HG03025 (cell line): ENCODE measurements at regions not wholly inside any gene's neighbourhood (a gene's known extent, or its start where the extent isn't known, plus 50 kb on each side); places are given as distances from the start of the nearest gene placed in this dataset.

ENCODE experiments used
- ATAC-seq: cut with Tn5 transposase; IDR thresholded peaks from one replicate; pipeline ENCODE4 v1.9.1; 2021; ENCODE audit warnings: mild to moderate bottlenecking, moderate library complexity; ENCODE audit not compliant: unreplicated experiment, low FRiP score

DNA sequence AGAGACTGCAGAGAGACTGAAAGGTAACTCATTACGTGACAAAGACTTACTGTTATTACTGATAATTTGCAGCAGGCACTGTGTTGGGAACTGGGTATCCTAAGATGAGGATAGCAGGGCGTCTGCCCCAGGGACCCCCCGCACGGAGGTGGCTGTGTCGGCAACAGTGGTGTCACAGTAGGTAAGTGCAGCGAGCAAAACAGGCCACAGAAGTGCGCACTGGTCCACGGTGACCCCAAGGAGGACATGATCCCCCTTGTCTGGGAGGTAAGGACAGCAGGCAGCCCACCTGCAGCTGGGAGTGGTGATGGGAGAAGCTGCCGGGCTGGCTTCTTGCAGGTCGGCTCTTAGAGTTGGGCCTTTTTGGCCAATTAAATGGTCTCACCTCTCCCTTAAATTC lies 82.9 kb downstream of the FAM43A start:
- ATAC-seq = no peak

DNA sequence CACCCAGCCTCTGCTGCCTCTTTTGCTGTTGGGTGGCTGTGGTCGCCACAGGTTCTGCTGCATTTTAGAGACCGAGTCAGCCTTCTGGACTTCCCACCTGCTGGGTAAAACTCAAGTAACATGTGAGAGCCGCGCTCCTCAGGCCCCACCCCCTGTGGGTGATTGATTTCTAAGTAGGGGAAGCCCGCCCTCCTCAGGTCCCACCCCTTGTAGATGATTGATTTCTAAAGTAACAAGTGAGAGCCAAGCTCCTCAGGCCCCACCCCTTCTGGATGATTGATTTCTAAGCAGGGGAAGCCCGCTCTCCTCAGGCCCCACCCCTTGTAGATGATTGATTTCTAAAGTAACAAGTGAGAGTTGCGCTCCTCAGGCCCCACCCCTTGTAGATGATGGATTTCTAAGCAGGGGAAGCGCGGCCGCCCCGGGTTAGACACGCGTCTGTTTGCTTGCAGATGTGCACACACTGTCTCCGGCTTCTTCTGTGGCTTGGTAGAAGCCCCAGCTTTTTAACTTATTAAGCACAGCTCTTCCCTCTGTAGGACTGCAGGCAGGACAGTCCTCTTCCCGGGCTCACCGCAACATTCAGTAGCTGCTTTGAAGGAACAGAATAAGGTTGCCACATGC lies 83.4 kb downstream of the FAM43A start:
- peak; percentile 92 for ATAC-seq

DNA sequence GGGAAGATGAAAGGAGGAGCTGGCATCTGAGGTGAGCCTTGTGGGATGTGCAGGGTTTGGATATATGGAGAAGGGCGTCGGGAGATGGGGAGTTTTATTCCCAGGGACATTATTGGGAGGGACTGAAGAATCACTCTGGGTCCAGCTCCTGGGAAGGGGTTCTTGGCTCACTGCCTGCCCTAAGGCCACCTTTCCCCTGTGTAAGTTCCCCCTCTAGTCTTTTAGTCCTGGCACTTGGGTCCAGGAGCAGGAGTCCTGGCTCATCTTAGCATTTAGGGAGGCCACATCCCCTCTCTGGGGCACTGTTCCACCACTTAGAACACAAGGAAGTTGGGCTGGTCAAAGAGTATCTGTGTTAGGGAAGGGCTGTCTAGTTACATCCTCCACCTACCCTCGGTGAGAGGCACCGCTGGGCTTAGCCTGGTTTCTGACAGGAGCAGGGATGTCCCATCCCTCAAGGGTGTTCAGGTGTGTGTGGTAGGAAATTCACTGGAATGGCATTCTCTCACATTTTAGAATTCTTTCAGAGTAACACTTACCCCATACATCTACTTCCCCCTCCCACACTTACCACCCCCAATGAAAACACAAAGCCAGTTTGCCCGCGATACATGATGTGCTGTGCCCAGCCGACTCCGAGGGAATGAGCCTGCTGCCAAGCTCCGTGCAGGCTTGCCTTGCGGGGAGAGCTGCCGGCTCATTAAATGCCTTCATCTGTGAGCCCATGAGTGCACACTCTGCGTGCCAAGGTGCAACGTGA lies 86.7 kb downstream of the FAM43A start:
- ATAC-seq = no peak

DNA sequence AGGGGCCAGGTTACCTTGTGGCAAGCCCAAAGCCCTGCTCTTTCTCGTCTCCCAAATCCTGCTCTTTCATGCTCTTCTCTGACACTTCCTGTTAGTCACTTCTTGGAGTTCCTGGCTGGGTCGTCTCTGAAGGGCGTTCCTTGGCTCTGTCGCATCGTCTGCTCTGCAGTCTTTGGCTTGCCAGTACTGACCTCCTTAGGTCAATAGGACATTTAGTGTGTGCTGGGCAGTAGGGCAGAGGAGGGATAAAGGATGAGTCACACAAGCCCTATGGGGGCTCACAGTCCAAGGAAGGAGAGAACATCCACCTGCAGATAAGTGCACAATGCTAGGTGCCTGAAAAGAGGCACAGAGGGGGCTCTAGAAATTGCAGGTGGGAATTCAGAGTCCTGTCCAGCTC lies 87.5 kb downstream of the FAM43A start:
- ATAC-seq = no peak

DNA sequence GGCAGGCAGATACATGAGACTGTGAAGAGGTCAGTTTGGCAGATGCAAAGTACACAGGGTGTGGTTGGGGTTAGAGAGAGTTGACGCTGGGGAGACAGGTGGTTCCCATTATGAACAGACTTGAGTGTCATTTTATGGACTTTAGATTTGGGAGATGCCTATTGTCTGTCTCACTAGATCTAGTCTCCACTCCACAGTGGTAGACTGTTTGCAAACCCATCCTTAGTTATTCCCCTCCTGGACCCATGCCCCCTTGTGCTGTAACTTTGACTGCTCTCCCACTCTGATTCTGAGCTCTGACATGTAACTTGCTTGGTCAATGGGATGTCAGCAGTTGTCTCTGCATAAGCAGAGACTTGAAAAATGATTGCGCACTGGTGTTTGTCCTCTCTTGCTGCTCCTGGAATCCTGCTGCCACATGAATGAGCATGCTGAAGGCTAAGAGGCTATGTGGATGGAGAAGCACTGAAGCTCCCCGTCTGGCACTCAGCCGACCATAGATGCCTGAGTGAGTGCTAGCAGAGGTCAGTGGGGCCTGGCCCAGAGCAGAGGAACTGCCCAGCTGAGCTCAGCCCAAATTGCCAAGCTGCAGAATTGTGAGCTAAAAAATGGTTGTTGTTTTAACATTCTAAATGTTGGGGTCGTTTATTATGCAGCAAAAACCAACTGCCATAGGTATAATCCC lies 88.2 kb downstream of the FAM43A start:
- ATAC-seq = no peak

DNA sequence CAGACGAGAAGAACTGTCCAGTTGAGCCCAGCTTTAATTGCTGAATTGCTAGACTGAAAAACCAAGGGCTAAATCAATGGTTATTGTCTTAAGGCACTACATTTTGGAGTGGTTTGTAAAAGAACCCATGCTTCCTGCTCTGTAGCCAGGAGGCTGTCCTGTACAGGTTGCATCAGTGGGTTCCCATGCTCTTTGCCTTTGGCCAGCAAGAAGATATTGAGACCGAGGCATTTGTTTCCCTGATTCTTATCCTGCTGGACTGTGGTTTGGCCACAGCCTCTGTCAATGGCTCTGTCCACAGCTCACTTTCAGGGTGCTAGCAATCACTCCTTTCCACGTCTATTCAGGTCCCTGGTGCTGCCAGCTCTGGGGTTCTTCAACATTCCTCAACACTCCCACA lies 89.6 kb downstream of the FAM43A start:
- ATAC-seq = no peak

DNA sequence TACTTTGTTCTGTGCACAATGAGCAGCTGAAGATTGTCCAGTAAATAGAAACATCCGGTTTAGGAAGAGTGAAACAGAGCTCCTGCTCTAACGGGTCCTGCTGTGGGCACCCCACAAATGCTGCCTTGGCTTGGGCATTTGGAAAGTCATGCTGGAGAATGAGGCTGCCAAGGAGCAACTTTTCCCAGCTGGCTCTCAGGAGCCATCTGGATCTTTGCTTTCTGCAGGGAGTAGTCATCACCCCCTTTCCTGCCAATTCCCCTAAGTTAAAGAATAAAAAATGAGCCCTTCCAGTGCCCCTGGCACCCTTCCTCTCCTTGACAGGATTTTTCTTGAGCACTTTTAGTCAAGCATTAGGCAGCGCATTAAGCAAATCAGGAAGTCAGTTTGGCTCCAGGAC lies 90.0 kb downstream of the FAM43A start:
- ATAC-seq = no peak

DNA sequence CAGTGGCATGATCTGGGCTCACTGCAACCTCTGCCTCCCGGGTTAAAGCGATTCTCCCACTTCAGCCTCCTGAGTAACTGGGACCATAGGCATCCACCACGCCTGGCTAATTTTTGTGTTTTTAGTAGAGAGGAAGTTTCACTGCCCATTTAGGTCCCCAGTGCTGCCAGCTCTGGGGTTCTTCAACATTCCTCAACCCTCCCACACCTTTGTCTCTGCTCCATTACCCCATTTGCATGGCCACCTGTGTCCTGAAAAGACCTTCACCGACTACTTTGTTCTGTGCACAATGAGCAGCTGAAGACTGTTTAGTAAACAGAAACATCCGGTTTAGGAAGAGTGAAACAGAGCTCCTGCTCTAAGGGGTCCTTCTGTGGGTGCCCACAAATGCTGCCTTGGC lies 92.0 kb downstream of the FAM43A start:
- no peak for ATAC-seq

DNA sequence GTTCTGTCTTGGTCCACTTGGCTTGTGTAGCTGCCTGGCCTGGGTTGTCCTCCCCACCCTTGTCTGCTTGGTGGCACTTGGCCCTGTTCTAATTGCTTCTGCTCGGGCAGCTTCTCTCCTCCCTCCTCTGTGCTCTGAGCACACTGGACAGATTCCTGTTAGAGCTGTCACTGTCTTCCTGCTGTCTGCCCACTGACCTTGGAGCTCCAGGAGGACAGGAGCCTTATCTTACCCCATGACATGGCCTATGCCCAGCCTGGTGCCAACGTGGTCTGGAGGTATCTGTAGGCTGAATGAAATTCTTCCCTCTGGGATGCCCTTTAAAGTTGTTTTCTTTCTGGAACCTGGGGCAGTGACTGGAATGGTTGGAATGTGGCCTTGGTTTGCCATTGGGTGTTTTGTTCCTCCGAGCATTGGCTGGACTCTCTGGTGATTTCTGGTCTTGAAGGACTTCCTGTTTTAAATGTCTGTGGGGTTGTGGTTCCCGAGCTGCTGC lies 94.1 kb downstream of the FAM43A start:
- no peak for ATAC-seq

DNA sequence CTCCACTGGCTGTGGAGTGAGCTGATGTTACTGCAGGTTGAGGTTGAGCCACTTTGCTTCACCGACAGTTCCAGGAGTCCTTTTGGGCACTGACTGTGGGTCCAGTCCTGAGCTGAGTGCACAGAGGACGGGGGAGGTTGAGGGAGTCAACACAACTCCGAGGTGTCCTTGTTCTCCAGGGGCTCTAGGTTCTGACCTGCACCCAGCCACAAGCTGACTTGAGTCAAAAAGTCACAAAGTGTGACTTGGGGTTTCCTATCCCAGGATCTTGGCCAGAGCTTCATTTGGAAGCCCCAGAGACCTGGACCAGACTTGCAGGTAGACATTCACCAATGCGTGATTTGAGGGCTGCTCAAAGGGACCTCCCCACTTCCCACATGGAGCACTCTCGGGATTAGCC lies 95.0 kb downstream of the FAM43A start:
- no peak for ATAC-seq

DNA sequence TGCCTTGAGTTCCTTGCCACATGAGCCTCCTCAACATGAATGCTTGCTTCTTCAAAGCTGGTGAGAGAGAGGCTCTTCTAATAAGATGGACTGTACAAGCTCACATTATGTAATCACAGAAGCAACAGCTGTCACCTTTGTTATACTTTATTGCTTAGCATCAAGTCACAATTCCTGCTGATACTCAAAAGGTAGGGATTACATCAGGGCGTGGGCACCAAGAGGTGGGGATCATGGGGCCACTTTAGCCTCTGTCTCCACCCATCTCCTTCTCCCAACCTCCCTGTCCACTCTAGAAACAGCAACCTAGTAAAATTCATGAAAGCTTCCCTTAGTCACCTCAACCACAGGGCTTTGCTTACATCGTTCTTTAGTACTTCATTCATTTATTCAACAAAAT lies 95.9 kb downstream of the FAM43A start:
- no peak for ATAC-seq

DNA sequence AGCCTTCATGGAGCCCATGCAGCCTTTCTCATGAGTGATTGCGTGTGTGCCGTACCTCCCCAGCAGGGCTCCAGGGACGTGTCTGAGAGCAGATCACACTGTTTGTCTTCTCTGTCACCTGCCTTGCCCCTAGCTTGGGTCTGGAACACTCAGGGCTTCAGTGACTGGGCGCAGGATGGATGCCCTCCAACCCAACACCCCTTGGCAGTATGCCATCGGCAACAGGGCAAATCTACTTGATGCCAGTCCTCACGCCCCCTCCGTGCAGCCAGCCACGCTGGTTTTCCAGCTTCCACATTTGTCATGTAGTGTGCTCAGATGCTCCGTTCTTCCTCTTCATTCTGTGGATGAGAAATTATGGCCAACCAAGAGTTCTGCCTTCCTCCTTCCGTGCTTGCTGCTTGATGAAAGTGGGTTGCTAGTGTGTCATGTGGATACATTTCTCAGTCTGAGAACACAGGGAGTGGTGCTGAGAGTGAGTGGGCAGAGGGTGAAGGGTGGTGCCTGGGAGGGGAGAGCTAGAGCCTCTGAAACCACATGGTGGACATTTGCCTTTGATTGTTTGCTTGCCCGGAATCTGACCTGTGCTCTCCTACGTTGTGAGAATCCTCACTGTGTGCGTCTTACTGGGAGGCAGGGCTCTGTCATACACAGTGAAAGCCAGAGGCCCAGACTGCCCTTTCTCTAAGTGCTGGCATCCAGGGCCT lies 97.2 kb downstream of the FAM43A start:
- no peak for ATAC-seq

DNA sequence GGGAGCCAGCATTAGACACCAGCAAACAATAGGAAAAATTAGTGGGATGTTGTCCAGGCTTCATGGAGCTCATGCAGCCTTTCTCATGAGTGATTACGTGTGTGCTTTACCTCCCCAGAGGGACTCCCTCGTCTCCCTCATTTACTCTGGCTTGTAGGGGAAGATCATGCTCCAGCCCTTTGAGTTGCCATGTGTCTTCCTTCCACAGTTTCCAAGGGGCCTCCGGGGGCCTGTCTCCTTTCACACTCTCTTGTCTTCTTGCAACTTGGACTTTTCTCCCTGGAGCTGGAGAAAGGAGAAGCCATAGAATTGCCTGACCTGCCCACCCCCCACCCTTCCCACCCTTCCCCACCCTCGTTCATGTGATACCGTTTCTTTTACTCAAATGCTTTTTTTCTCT lies 98.7 kb downstream of the FAM43A start:
- ATAC-seq = no peak

DNA sequence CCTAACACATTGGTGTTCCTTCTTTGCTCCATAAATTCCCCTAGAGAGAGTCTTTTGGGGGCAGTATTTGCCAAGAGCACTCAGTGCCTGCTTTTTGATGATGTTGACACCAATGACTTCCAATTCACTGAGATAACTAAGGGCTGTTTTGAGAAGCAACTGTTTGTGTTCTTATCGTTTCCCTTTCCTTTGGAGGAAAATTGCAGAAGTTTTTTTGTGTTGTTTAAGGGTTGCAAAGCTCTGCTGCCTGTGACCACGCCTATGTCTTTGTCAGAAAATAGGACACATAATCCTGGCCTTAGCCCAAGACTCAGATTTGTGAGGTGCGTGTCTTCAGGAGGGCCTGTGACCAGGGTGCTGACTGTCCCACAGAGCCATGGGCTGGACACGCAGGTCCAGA lies 99.6 kb downstream of the FAM43A start:
- no peak for ATAC-seq

DNA sequence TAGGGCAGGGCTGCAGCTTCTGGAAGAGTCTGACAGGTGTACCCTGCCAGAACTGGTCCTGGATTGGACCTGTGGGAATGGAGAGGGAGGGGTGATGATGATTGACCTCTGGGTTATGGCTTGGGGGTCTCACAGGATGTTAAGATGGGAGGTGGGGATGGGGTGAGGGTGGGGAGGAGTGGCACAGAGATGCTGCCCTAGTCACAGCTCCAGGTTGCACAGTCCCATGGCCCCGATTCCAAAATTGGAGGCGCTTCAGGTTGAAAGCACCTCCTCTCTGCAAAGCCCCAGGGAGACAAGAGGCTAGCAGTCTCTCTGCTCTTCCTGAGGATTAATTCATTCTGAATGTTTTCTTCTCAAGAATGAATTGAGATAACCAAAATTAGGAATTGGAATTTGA lies 101.4 kb downstream of the FAM43A start:
- no peak for ATAC-seq

DNA sequence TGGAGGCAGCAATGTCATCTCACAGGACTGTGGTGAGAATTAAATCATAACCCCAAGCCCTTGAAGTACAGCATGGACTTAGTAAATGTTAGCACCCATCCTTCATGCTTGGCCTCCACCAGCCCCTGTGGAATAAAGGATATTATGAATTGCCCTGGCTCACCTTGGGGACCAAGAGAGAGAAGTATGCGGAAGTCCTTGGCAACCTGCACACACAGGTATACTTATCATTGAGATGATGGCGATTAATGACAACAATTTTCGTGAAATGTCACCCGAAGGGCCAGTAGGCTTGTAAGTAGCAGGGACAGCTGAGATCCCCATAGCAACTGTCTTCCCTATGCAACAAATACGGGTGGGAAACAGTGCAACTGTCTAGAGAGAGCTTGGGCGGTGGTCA lies 102.0 kb downstream of the FAM43A start:
- ATAC-seq = no peak

DNA sequence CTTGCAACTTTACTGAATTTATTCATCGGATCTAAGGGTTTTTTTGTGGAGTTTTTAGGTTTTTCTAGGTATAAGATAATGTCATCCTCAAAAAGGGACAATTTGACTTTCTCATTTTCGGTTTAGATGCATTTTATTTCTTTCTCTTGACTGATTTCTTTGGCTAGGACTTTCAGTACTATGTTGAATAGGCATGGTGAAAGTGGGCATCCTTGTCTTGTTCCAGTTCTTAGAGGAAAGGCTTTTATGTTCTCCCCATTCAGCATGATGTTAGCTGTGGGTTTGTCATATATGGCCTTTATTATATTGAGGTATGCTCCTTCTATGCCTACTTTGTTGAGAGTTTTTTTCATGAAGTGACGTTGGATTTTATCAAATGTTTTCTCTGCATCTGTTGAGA lies 106.7 kb downstream of the FAM43A start:
- ATAC-seq = no peak

DNA sequence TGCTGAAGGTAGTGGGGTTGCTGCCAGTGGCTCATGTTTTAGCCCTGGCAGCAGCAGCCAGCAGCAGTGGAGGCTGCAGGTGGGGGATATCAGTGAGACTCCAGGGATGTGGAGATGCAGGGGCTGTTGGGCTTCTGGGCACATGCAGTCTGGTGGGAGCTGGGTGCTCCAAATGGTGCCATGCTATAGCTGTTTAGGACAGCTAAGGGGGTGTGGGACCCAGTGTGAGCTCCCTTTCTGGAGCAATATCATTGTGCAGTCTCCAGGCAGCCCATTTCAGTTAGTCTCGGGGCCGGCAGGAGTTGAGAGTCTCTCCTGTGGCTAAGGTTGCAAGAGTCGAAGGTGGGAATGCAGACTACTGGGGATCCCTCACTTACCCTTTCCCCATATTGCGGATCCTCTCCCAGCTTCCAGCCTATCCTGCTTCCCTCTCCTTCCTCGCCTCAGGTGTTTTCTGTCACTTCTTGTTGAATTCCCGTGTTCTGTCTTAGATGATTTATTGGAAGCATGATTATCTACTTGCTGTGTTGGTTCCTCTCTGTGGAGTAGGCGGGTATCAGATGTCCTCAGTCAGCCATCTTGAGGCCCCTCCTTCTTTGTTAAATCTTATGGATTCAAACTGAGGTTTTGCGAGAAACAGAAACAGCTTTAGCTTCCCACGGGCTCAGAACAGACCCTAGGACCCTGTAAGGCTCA lies 112.0 kb downstream of the FAM43A start:
- no peak for ATAC-seq

DNA sequence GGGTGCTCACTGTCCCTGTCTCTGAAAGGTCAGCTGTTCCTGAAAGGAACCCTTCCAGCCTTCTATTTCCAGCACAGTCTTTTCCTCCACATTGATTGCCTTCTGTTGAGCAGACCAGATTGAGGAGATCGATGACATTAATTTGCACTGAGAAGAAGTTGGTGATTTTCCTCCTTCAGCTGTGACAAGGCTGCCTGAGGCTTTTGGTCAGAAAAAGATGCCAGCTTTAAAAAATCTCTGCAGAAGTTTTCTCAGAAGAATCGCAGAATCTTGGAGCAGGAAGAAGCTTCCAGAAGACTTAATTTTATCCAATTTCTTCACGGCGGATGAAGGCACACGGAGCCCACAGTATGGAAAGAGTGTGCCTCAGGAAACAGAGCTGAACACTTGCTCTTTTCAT lies 112.8 kb downstream of the FAM43A start:
- no peak for ATAC-seq

DNA sequence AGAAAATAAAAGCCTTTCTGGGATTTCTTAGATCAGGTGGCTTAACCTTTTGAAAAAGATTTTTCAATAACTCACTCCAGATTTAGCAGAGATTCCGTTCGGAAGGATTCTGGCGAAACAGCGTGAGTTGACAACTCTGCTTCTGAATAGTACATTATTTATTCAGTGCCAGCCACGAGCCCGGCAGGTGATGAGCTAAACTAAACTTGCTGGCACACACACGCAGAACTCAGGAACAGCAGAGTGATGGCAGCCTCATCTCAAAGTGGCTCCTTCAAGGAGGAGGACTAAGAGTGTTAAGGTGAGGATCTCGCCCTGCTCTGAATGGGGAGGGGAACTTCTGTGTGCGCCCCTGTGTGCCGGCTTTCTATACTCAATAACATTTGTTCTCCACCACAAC lies 114.3 kb downstream of the FAM43A start:
- ATAC-seq = no peak
